Stimulated activated naive CD8-positive, alpha-beta T cell treated with anti-CD3 and anti-CD28 coated beads, Interleukin-15, amount 100 ng/mL, for 72 hours (primary cell): ENCODE measurements at regions not wholly inside any gene's neighbourhood (a gene's known extent, or its start where the extent isn't known, plus 50 kb on each side); places are given as distances from the start of the nearest gene placed in this dataset.

ENCODE experiments used
- ATAC-seq: fragments of 150-1000 bp; cut with Tn5 transposase; 2 replicates; pipeline ENCODE4 v1.10.0; 2021; ENCODE audit warnings: mild to moderate bottlenecking, moderate library complexity
- DNase-seq, 2 donors: peaks; one replicate each; pipeline ENCODE4 v3.0.0; 2021 to 2022
- H3K27ac Mint-ChIP-seq, 2 donors: one replicate each; pipeline ENCODE4 v1.8.0; 2022; ENCODE audit warnings: mild to moderate bottlenecking in 2 of 2, mixed read lengths in 2 of 2, moderate library complexity in 2 of 2
- H3K27me3 Mint-ChIP-seq: one replicate; pipeline ENCODE4 v1.8.0; 2022; ENCODE audit warnings: mixed read lengths
- H3K4me1 Mint-ChIP-seq: one replicate; pipeline ENCODE4 v1.8.0; 2022; ENCODE audit warnings: mild to moderate bottlenecking, mixed read lengths
- H3K4me3 Mint-ChIP-seq, 2 donors: one replicate each; pipeline ENCODE4 v1.8.0; 2022; ENCODE audit warnings: mild to moderate bottlenecking in 2 of 2, mixed read lengths in 2 of 2, moderate library complexity in 1 of 2
- H3K9me3 Mint-ChIP-seq, 2 donors: one replicate each; pipeline ENCODE4 v1.8.0; 2022; ENCODE audit warnings: mixed read lengths in 2 of 2

- Mint-ChIP-seq H3K9me3 (no peaks in the 10 kb centered on the region), H3K4me3 (no peak overlapping the region), H3K27ac (no peak overlapping the region), H3K27me3 (no peaks in the 10 kb centered on the region), H3K4me1 (no peaks in the 10 kb centered on the region)
- DNase-seq (no peak), ATAC-seq (no peak)
Observed at GRCh38 chr13:30100226-30100625, 207.1 kb downstream of the KATNAL1 start.

- DNase-seq: no peak
- Mint-ChIP-seq H3K4me1 (no peaks in the 10 kb centered on the region), H3K4me3 (no peak overlapping the region), H3K27me3 (no peaks in the 10 kb centered on the region), H3K27ac (no peak overlapping the region), H3K9me3 (no peaks in the 10 kb centered on the region)
- no peak for ATAC-seq
Observed at GRCh38 chr13:30097701-30098100, 209.7 kb downstream of the KATNAL1 start.

- ATAC-seq: no peak
Observed at GRCh38 chr13:30097089-30097488, 210.3 kb downstream of the KATNAL1 start.

GRCh38 chr13:30094015-30094414 lies 213.3 kb downstream of the KATNAL1 start:
- H3K9me3 Mint-ChIP-seq: no peaks in the 10 kb centered on the region
- H3K27me3 Mint-ChIP-seq: no peaks in the 10 kb centered on the region

More at GRCh38 chr13:30097089-30097488, 210.3 kb downstream of the KATNAL1 start:
- no peaks in the 10 kb centered on the region for H3K27me3 Mint-ChIP-seq
- H3K27ac Mint-ChIP-seq: no peak overlapping the region
- H3K9me3 Mint-ChIP-seq: no peaks in the 10 kb centered on the region
- H3K4me1 Mint-ChIP-seq: no peaks in the 10 kb centered on the region
- DNase-seq: no peak
- no peak overlapping the region for H3K4me3 Mint-ChIP-seq

GRCh38 chr13:30093236-30093635 lies 214.1 kb downstream of the KATNAL1 start:
- no peak for ATAC-seq
- no peak overlapping the region for H3K27ac Mint-ChIP-seq
- no peaks in the 10 kb centered on the region for H3K4me1 Mint-ChIP-seq

More at GRCh38 chr13:30094015-30094414, 213.3 kb downstream of the KATNAL1 start:
- no peak overlapping the region for H3K27ac Mint-ChIP-seq
- H3K4me3 Mint-ChIP-seq: no peak overlapping the region
- H3K4me1 Mint-ChIP-seq: no peaks in the 10 kb centered on the region
- no peak for DNase-seq
- no peak for ATAC-seq

GRCh38 chr13:30091691-30092090 lies 215.7 kb downstream of the KATNAL1 start:
- Mint-ChIP-seq H3K27ac (no peak overlapping the region), H3K4me1 (no peaks in the 10 kb centered on the region), H3K4me3 (no peak overlapping the region), H3K9me3 (no peaks in the 10 kb centered on the region), H3K27me3 (no peaks in the 10 kb centered on the region)
- DNase-seq: no peak
- ATAC-seq: no peak

More at GRCh38 chr13:30093236-30093635, 214.1 kb downstream of the KATNAL1 start:
- H3K9me3 Mint-ChIP-seq: no peaks in the 10 kb centered on the region
- no peak for DNase-seq
- H3K4me3 Mint-ChIP-seq: no peak overlapping the region
- no peaks in the 10 kb centered on the region for H3K27me3 Mint-ChIP-seq

GRCh38 chr13:30091035-30091434 lies 216.3 kb downstream of the KATNAL1 start:
- H3K27ac Mint-ChIP-seq: no peak overlapping the region
- DNase-seq: no peak

GRCh38 chr13:30088312-30088855 lies 219.0 kb downstream of the KATNAL1 start:
- no peak for ATAC-seq
- no peak overlapping the region for H3K4me3 Mint-ChIP-seq
- peaks cover 7% of the 10 kb centered on the region for H3K27me3 Mint-ChIP-seq
- no peaks in the 10 kb centered on the region for H3K9me3 Mint-ChIP-seq
- no peak overlapping the region for H3K27ac Mint-ChIP-seq
- no peaks in the 10 kb centered on the region for H3K4me1 Mint-ChIP-seq
- DNase-seq: no peak

More at GRCh38 chr13:30091035-30091434, 216.3 kb downstream of the KATNAL1 start:
- no peaks in the 10 kb centered on the region for H3K4me1 Mint-ChIP-seq
- H3K4me3 Mint-ChIP-seq: no peak overlapping the region
- ATAC-seq: no peak
- H3K9me3 Mint-ChIP-seq: no peaks in the 10 kb centered on the region
- no peaks in the 10 kb centered on the region for H3K27me3 Mint-ChIP-seq

- H3K27ac Mint-ChIP-seq: no peak overlapping the region
- no peaks in the 10 kb centered on the region for H3K4me1 Mint-ChIP-seq
- peaks cover 0 to 6% of the 10 kb centered on the region in 2 donors for H3K9me3 Mint-ChIP-seq
- no peak overlapping the region for H3K4me3 Mint-ChIP-seq
- no peak for ATAC-seq
- H3K27me3 Mint-ChIP-seq: peaks cover 9% of the 10 kb centered on the region
- DNase-seq: no peak
Observed at GRCh38 chr13:30085087-30085486, 222.3 kb downstream of the KATNAL1 start.

GRCh38 chr13:30082391-30082790 lies 225.0 kb downstream of the KATNAL1 start:
- H3K27ac Mint-ChIP-seq: no peak overlapping the region
- peaks cover 9% of the 10 kb centered on the region for H3K27me3 Mint-ChIP-seq
- peaks cover 0 to 7% of the 10 kb centered on the region in 2 donors for H3K9me3 Mint-ChIP-seq
- no peaks in the 10 kb centered on the region for H3K4me1 Mint-ChIP-seq
- H3K4me3 Mint-ChIP-seq: no peak overlapping the region
- ATAC-seq (no peak), DNase-seq (no peak)

- ATAC-seq (no peak), DNase-seq (no peak)
- Mint-ChIP-seq H3K9me3 (peaks cover 0 to 7% of the 10 kb centered on the region in 2 donors), H3K27me3 (peaks cover 9% of the 10 kb centered on the region), H3K4me1 (no peaks in the 10 kb centered on the region), H3K27ac (no peak overlapping the region), H3K4me3 (no peak overlapping the region)
Observed at GRCh38 chr13:30081331-30081730, 226.0 kb downstream of the KATNAL1 start.

GRCh38 chr13:30079501-30079900 lies 227.8 kb downstream of the KATNAL1 start:
- ATAC-seq (no peak), DNase-seq (no peak)
- Mint-ChIP-seq H3K27ac (no peak overlapping the region), H3K4me3 (no peak overlapping the region), H3K9me3 (peaks cover 0 to 7% of the 10 kb centered on the region in 2 donors), H3K4me1 (no peaks in the 10 kb centered on the region), H3K27me3 (peaks cover 9% of the 10 kb centered on the region)

GRCh38 chr13:30078059-30078458 lies 227.6 kb upstream of the UBL3 start:
- peaks cover 0 to 7% of the 10 kb centered on the region in 2 donors for H3K9me3 Mint-ChIP-seq
- H3K4me1 Mint-ChIP-seq: no peaks in the 10 kb centered on the region
- H3K27ac Mint-ChIP-seq: no peak overlapping the region
- DNase-seq: no peak
- H3K27me3 Mint-ChIP-seq: no peaks in the 10 kb centered on the region
- ATAC-seq: no peak
- H3K4me3 Mint-ChIP-seq: no peak overlapping the region

- H3K4me3 Mint-ChIP-seq: no peak overlapping the region
- no peak overlapping the region for H3K27ac Mint-ChIP-seq
- peaks cover 0 to 7% of the 10 kb centered on the region in 2 donors for H3K9me3 Mint-ChIP-seq
- DNase-seq (no peak), ATAC-seq (no peak)
- H3K4me1 Mint-ChIP-seq: no peaks in the 10 kb centered on the region
- no peaks in the 10 kb centered on the region for H3K27me3 Mint-ChIP-seq
Observed at GRCh38 chr13:30077240-30077735, 226.9 kb upstream of the UBL3 start.

GRCh38 chr13:30074955-30075614 lies 224.7 kb upstream of the UBL3 start:
- ATAC-seq (no peak), DNase-seq (no peak)
- Mint-ChIP-seq H3K4me1 (no peaks in the 10 kb centered on the region), H3K4me3 (no peak overlapping the region), H3K9me3 (peaks cover 0 to 1% of the 10 kb centered on the region in 2 donors), H3K27ac (no peak overlapping the region), H3K27me3 (no peaks in the 10 kb centered on the region)

GRCh38 chr13:30074431-30074830 lies 224.0 kb upstream of the UBL3 start:
- ATAC-seq (no peak), DNase-seq (no peak)
- H3K4me1 Mint-ChIP-seq: no peaks in the 10 kb centered on the region
- no peak overlapping the region for H3K4me3 Mint-ChIP-seq
- no peak overlapping the region for H3K27ac Mint-ChIP-seq
- H3K27me3 Mint-ChIP-seq: no peaks in the 10 kb centered on the region
- H3K9me3 Mint-ChIP-seq: no peaks in the 10 kb centered on the region
